PFSK-1 (cell line): ENCODE measurements at regions not wholly inside any gene's neighbourhood (a gene's known extent, or its start where the extent isn't known, plus 50 kb on each side); places are given as distances from the start of the nearest gene placed in this dataset.

ENCODE experiments used
- POLR2AphosphoS5 ChIP-seq: IDR thresholded peaks from 2 replicates; pipeline ENCODE4 v1.6.1; 2012; ENCODE audit warnings: low read depth, mild to moderate bottlenecking, control low read depth, low read length, moderate library complexity
- TAF1 ChIP-seq: IDR thresholded peaks from 2 replicates; pipeline ENCODE4 v1.6.1; 2012; ENCODE audit warnings: low read length, control low read depth, borderline replicate concordance; ENCODE audit not compliant: insufficient read depth
- TF ChIP-seq, protein P1 (sequence below), 2 experiments: IDR thresholded peaks; 2 replicates each; pipeline versions ENCODE4 v1.6.1 to v1.8.0; 2011 to 2012; ENCODE audit warnings: low read depth in 2 of 2, low read length in 2 of 2, control low read depth in 1 of 2, inconsistent platforms in 1 of 2, mild to moderate bottlenecking in 1 of 2, moderate library complexity in 1 of 2; ENCODE audit not compliant: insufficient read depth in 1 of 2

DNA sequence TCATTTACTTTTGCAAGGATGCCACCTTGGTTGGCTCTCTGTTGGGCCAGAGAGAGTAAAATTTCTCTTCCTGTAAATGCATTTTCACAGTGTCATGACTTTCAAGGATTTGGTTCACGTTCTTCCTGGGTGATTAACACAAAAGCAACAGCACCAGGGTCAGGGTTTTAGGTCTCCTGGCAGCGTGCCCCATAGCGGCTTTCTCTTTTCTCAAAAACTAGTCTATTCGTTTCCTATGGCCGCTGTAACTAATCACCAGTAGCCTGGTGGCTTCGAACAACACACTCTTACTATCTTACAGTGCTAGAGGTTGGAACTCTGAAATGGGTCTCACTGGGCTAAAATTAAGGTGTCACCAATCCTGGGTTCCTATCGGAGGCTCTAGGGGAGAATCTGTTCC, 56.3 kb upstream of the ACMSD start:
- TF ChIP-seq, protein P1, sequence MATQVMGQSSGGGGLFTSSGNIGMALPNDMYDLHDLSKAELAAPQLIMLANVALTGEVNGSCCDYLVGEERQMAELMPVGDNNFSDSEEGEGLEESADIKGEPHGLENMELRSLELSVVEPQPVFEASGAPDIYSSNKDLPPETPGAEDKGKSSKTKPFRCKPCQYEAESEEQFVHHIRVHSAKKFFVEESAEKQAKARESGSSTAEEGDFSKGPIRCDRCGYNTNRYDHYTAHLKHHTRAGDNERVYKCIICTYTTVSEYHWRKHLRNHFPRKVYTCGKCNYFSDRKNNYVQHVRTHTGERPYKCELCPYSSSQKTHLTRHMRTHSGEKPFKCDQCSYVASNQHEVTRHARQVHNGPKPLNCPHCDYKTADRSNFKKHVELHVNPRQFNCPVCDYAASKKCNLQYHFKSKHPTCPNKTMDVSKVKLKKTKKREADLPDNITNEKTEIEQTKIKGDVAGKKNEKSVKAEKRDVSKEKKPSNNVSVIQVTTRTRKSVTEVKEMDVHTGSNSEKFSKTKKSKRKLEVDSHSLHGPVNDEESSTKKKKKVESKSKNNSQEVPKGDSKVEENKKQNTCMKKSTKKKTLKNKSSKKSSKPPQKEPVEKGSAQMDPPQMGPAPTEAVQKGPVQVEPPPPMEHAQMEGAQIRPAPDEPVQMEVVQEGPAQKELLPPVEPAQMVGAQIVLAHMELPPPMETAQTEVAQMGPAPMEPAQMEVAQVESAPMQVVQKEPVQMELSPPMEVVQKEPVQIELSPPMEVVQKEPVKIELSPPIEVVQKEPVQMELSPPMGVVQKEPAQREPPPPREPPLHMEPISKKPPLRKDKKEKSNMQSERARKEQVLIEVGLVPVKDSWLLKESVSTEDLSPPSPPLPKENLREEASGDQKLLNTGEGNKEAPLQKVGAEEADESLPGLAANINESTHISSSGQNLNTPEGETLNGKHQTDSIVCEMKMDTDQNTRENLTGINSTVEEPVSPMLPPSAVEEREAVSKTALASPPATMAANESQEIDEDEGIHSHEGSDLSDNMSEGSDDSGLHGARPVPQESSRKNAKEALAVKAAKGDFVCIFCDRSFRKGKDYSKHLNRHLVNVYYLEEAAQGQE (IDR thresholded peaks at IDR 0.05; ENCODE audit: insufficient read depth in 1 of 2, low read depth in 2 of 2, low read length in 2 of 2): no peak
- TF ChIP-seq TAF1 (no peak), POLR2AphosphoS5 (no peak)
